Mesenchymal stem cell (in vitro differentiated cells and primary cell): ENCODE measurements at regions not wholly inside any gene's neighbourhood (a gene's known extent, or its start where the extent isn't known, plus 50 kb on each side); places are given as distances from the start of the nearest gene placed in this dataset.

Experiments
- DNase-seq: peaks from one replicate; pipeline ENCODE4 v3.0.0-alpha.2; 2013
- H2AFZ ChIP-seq: one replicate; pipeline ENCODE4 v1.6.1; 2013; ENCODE audit warnings: low read depth, mild to moderate bottlenecking, control low read depth, inconsistent platforms, low read length, moderate library complexity
- H2AK5ac ChIP-seq: 2 replicates; pipeline ENCODE4 v1.6.1; 2013; ENCODE audit warnings: low read length, moderate library complexity, mild to moderate bottlenecking, inconsistent platforms; ENCODE audit not compliant: severe bottlenecking
- H2BK120ac ChIP-seq: one replicate; pipeline ENCODE4 v1.6.1; 2013; ENCODE audit warnings: low read depth, mild to moderate bottlenecking, inconsistent platforms, low read length, moderate library complexity
- H2BK12ac ChIP-seq, 2 experiments: one replicate each; pipeline ENCODE4 v1.6.1; 2013; ENCODE audit warnings: inconsistent platforms in 2 of 2, low read length in 2 of 2, mild to moderate bottlenecking in 2 of 2, moderate library complexity in 2 of 2, control low read depth in 1 of 2
- H2BK15ac ChIP-seq: one replicate; pipeline ENCODE4 v1.6.1; 2013; ENCODE audit warnings: mild to moderate bottlenecking, low read depth, inconsistent platforms; ENCODE audit not compliant: poor library complexity, severe bottlenecking
- H2BK5ac ChIP-seq: 2 replicates; pipeline ENCODE4 v1.6.1; 2013; ENCODE audit warnings: low read depth, mild to moderate bottlenecking, low read length, control low read depth, inconsistent platforms; ENCODE audit not compliant: poor library complexity, severe bottlenecking
- H3K14ac ChIP-seq, 2 experiments: one replicate each; pipeline ENCODE4 v1.6.1; 2013; ENCODE audit warnings: inconsistent platforms in 2 of 2, low read length in 2 of 2, control low read depth in 1 of 2, mild to moderate bottlenecking in 1 of 2, moderate library complexity in 1 of 2
- H3K18ac ChIP-seq, 2 experiments: one replicate each; pipeline ENCODE4 v1.6.1; 2013; ENCODE audit warnings: inconsistent platforms in 2 of 2, low read length in 2 of 2, control low read depth in 1 of 2, low read depth in 1 of 2, mild to moderate bottlenecking in 1 of 2
- H3K23ac ChIP-seq, 2 experiments: one replicate each; pipeline ENCODE4 v1.6.1; 2013; ENCODE audit warnings: inconsistent platforms in 2 of 2, low read length in 2 of 2, mild to moderate bottlenecking in 2 of 2, moderate library complexity in 2 of 2, control low read depth in 1 of 2
- H3K27ac ChIP-seq: 2 replicates; pipeline ENCODE4 v1.5.1; 2013; ENCODE audit warnings: mild to moderate bottlenecking, moderate library complexity, low read length, control low read depth, inconsistent platforms; ENCODE audit not compliant: poor library complexity, severe bottlenecking
- H3K27me3 ChIP-seq, 2 experiments: 2 replicates each; pipeline versions ENCODE4 v1.6.1 to v1.7.0; 2013; ENCODE audit warnings: low read length in 2 of 2, mild to moderate bottlenecking in 2 of 2, moderate library complexity in 2 of 2, control low read depth in 1 of 2, inconsistent platforms in 1 of 2; ENCODE audit not compliant: control insufficient read depth in 1 of 2, insufficient read depth in 1 of 2
- H3K36me3 ChIP-seq, 2 experiments: 2 replicates each; pipeline versions ENCODE4 v1.6.1 to v1.7.0; 2013; ENCODE audit warnings: low read length in 2 of 2, control low read depth in 1 of 2, inconsistent platforms in 1 of 2, low read depth in 1 of 2, mild to moderate bottlenecking in 1 of 2; ENCODE audit not compliant: insufficient read depth in 2 of 2, control insufficient read depth in 1 of 2
- H3K4ac ChIP-seq, 2 experiments: one replicate each; pipeline ENCODE4 v1.6.1; 2013; ENCODE audit warnings: inconsistent platforms in 2 of 2, low read length in 2 of 2, mild to moderate bottlenecking in 2 of 2, moderate library complexity in 2 of 2, control low read depth in 1 of 2, low read depth in 1 of 2
- H3K4me1 ChIP-seq: 2 replicates; pipeline ENCODE4 v1.6.1; 2013; ENCODE audit warnings: low read depth, low read length, control low read depth; ENCODE audit not compliant: control insufficient read depth, insufficient read depth
- H3K4me2 ChIP-seq: 2 replicates; pipeline ENCODE4 v1.6.1; 2013; ENCODE audit warnings: low read length, mild to moderate bottlenecking, inconsistent platforms; ENCODE audit not compliant: poor library complexity, severe bottlenecking
- H3K4me3 ChIP-seq, 2 experiments: 2 replicates each; pipeline versions ENCODE4 v1.5.1 to v1.7.0; 2013; ENCODE audit warnings: low read length in 2 of 2, mild to moderate bottlenecking in 2 of 2, control low read depth in 1 of 2, low read depth in 1 of 2; ENCODE audit not compliant: insufficient read depth in 1 of 2
- H3K79me1 ChIP-seq: replicated peaks from 2 replicates; pipeline ENCODE4 v1.6.1; 2013; ENCODE audit warnings: mild to moderate bottlenecking, control low read depth, low read length, inconsistent platforms; ENCODE audit not compliant: poor library complexity, severe bottlenecking
- H3K9ac ChIP-seq: 2 replicates; pipeline ENCODE4 v1.7.0; 2013; ENCODE audit warnings: mild to moderate bottlenecking, low read length, moderate library complexity
- H3K9me3 ChIP-seq: 2 replicates; pipeline ENCODE4 v1.7.0; 2013; ENCODE audit warnings: mild to moderate bottlenecking, low read length; ENCODE audit not compliant: control insufficient read depth
- H4K8ac ChIP-seq: one replicate; pipeline ENCODE4 v1.6.1; 2013; ENCODE audit warnings: inconsistent platforms, mild to moderate bottlenecking, low read length, moderate library complexity
- H4K91ac ChIP-seq: one replicate; pipeline ENCODE4 v1.6.1; 2013; ENCODE audit warnings: mild to moderate bottlenecking, low read length, inconsistent platforms
- WGBS: methylation state at CpG from one replicate; pipeline ENCODE4 v1.1.7; 2013; ENCODE audit warnings: mixed read lengths; 5-methylcytosine and 5-hydroxymethylcytosine counted together

- Histone ChIP-seq H2BK12ac (no peak overlapping the region), H2AFZ (no peak overlapping the region), H3K18ac (no peak overlapping the region), H4K8ac (no peak overlapping the region), H2AK5ac (no peak overlapping the region), H4K91ac (no peak overlapping the region), H3K9me3 (no peaks in the 10 kb centered on the region), H3K14ac (no peak overlapping the region), H3K79me1 (no peaks in the 10 kb centered on the region), H3K9ac (no peak overlapping the region), H3K4ac (no peak overlapping the region), H2BK15ac (no peak overlapping the region), H2BK120ac (no peak overlapping the region), H3K23ac (no peak overlapping the region), H3K36me3 (no peaks in the 10 kb centered on the region), H3K4me1 (peaks cover 3% of the 10 kb centered on the region), H3K4me3 (no peak overlapping the region), H3K27me3 (no peaks in the 10 kb centered on the region), H2BK5ac (no peak overlapping the region), H3K27ac (no peak overlapping the region), H3K4me2 (no peak overlapping the region)
- WGBS = 47% methylated on average over 2 of the region's 2 CpGs
- peak; percentile 32 for DNase-seq
Observed at GRCh38 chr4:130071746-130072145, 975.8 kb downstream of the C4orf33 start.

GRCh38 chr4:130073145-130073790 is 977.3 kb downstream of the C4orf33 start:
- Histone ChIP-seq H4K91ac (no peak overlapping the region), H2BK120ac (no peak overlapping the region), H2BK12ac (no peak overlapping the region), H3K36me3 (no peaks in the 10 kb centered on the region), H3K4me1 (peaks cover 3% of the 10 kb centered on the region), H2AFZ (no peak overlapping the region), H2AK5ac (no peak overlapping the region), H3K27ac (no peak overlapping the region), H3K14ac (no peak overlapping the region), H3K79me1 (no peaks in the 10 kb centered on the region), H3K9me3 (no peaks in the 10 kb centered on the region), H3K4me3 (no peak overlapping the region), H3K18ac (no peak overlapping the region), H4K8ac (no peak overlapping the region), H2BK15ac (no peak overlapping the region), H2BK5ac (no peak overlapping the region), H3K23ac (no peak overlapping the region), H3K4ac (no peak overlapping the region), H3K4me2 (no peak overlapping the region), H3K9ac (no peak overlapping the region), H3K27me3 (no peaks in the 10 kb centered on the region)
- 57% methylated on average over 1 of the region's 3 CpGs for WGBS
- no peak for DNase-seq

- Histone ChIP-seq H2BK5ac (no peak overlapping the region), H3K27ac (no peak overlapping the region), H3K9ac (no peak overlapping the region), H3K79me1 (no peaks in the 10 kb centered on the region), H4K8ac (no peak overlapping the region), H4K91ac (no peak overlapping the region), H2BK12ac (no peak overlapping the region), H3K18ac (no peak overlapping the region), H3K4me2 (no peak overlapping the region), H3K4me3 (no peak overlapping the region), H3K36me3 (no peaks in the 10 kb centered on the region), H3K14ac (peak overlapping the region in 1 of 2 experiments; percentile 18), H3K23ac (no peak overlapping the region), H2AFZ (no peak overlapping the region), H2BK120ac (no peak overlapping the region), H3K4ac (no peak overlapping the region), H3K4me1 (peaks cover 3% of the 10 kb centered on the region), H2AK5ac (no peak overlapping the region), H2BK15ac (no peak overlapping the region), H3K9me3 (no peaks in the 10 kb centered on the region), H3K27me3 (no peaks in the 10 kb centered on the region)
- no peak for DNase-seq
- WGBS = 82% methylated on average over 5 of the region's 5 CpGs
Observed at GRCh38 chr4:130074096-130074495, 978.1 kb downstream of the C4orf33 start.

- no peak overlapping the region for H2AK5ac ChIP-seq
- no peak overlapping the region for H2BK12ac ChIP-seq
- H2BK15ac ChIP-seq = no peak overlapping the region
- H3K36me3 ChIP-seq = no peaks in the 10 kb centered on the region
- H3K4me1 ChIP-seq = peaks cover 3% of the 10 kb centered on the region
- H4K8ac ChIP-seq = no peak overlapping the region
- H3K4ac ChIP-seq = no peak overlapping the region
- no peak for DNase-seq
- no peak overlapping the region for H2BK5ac ChIP-seq
- H2AFZ ChIP-seq = no peak overlapping the region
- no peak overlapping the region for H2BK120ac ChIP-seq
- H3K9me3 ChIP-seq = no peaks in the 10 kb centered on the region
- no peak overlapping the region for H3K14ac ChIP-seq
- H3K27me3 ChIP-seq = no peaks in the 10 kb centered on the region
- no peak overlapping the region for H3K18ac ChIP-seq
- no peak overlapping the region for H3K4me3 ChIP-seq
- no peaks in the 10 kb centered on the region for H3K79me1 ChIP-seq
- WGBS = no CpG with 5 or more reads among the region's 1 CpG
- H3K9ac ChIP-seq = no peak overlapping the region
- H4K91ac ChIP-seq = no peak overlapping the region
- no peak overlapping the region for H3K23ac ChIP-seq
- H3K27ac ChIP-seq = no peak overlapping the region
- no peak overlapping the region for H3K4me2 ChIP-seq
Observed at GRCh38 chr4:130077275-130077674, 981.3 kb downstream of the C4orf33 start.
